ENCODE measurements at regions not wholly inside any gene's neighbourhood (a gene's known extent, or its start where the extent isn't known, plus 50 kb on each side); places are given as distances from the start of the nearest gene placed in this dataset.

- H3K4me1 ChIP-seq: no peaks in the 10 kb centered on the region
- TF ChIP-seq POLR2A (IDR thresholded peaks at IDR 0.05) (no peak), CTCF (IDR thresholded peaks at IDR 0.05 in 4 of 5, conservative IDR thresholded peaks at IDR 0.05 in 1 of 5) (no peak)
- H3K27ac ChIP-seq: no peak overlapping the region
- in situ Hi-C loops (cut with MboI; ENCODE audit: low sequenced_read_pairs in 4 of 4) (no loop called here), intact Hi-C loops (cut with DNase I; ENCODE audit: low total_unique reads) (no loop called here)
- no peaks in the 10 kb centered on the region for H3K9me3 ChIP-seq
- ATAC-seq (no peak), DNase-seq (no peak)
- peaks cover 0 to 3% (median 0%) of the 10 kb centered on the region in 3 donors for H3K27me3 ChIP-seq
- H3K4me3 ChIP-seq: no peak overlapping the region
- H3K36me3 ChIP-seq: no peaks in the 10 kb centered on the region
These were observed 463.9 kb downstream of the MN1 start for GRCh38 chr22:27337676-27338075.

- DNase-seq (no peak), ATAC-seq (no peak)
- Histone ChIP-seq H3K27ac (no peak overlapping the region), H3K4me1 (no peaks in the 10 kb centered on the region), H3K9me3 (no peaks in the 10 kb centered on the region), H3K4me3 (no peak overlapping the region), H3K36me3 (no peaks in the 10 kb centered on the region), H3K27me3 (peaks cover 0 to 3% (median 0%) of the 10 kb centered on the region in 3 donors)
- no peak for TF ChIP-seq POLR2A (IDR thresholded peaks at IDR 0.05)
- TF ChIP-seq CTCF (IDR thresholded peaks at IDR 0.05 in 4 of 5, conservative IDR thresholded peaks at IDR 0.05 in 1 of 5): no peak
- intact Hi-C loops (cut with DNase I; ENCODE audit: low total_unique reads) (no loop called here), in situ Hi-C loops (cut with MboI; ENCODE audit: low sequenced_read_pairs in 4 of 4) (no loop called here)
These were observed 461.5 kb downstream of the MN1 start for GRCh38 chr22:27340047-27340446.

- Histone ChIP-seq H3K27me3 (peaks cover 0 to 7% (median 5%) of the 10 kb centered on the region in 3 donors), H3K36me3 (no peaks in the 10 kb centered on the region), H3K4me3 (no peak overlapping the region), H3K9me3 (no peaks in the 10 kb centered on the region), H3K27ac (no peak overlapping the region), H3K4me1 (no peaks in the 10 kb centered on the region)
- in situ Hi-C loops (cut with MboI; ENCODE audit: low sequenced_read_pairs in 4 of 4) (no loop called here), intact Hi-C loops (cut with DNase I; ENCODE audit: low total_unique reads) (no loop called here)
- no peak for DNase-seq
- TF ChIP-seq POLR2A (IDR thresholded peaks at IDR 0.05) (no peak), CTCF (IDR thresholded peaks at IDR 0.05 in 4 of 5, conservative IDR thresholded peaks at IDR 0.05 in 1 of 5) (no peak)
- no peak for ATAC-seq
These were observed 457.0 kb downstream of the MN1 start for GRCh38 chr22:27344546-27344945.

GRCh38 chr22:27345691-27346090 lies 455.9 kb downstream of the MN1 start:
- peaks cover 0 to 7% (median 5%) of the 10 kb centered on the region in 3 donors for H3K27me3 ChIP-seq
- in situ Hi-C loops (cut with MboI; ENCODE audit: low sequenced_read_pairs in 4 of 4): no loop called here
- no peaks in the 10 kb centered on the region for H3K36me3 ChIP-seq
- intact Hi-C loops (cut with DNase I; ENCODE audit: low total_unique reads): no loop called here
- TF ChIP-seq CTCF (IDR thresholded peaks at IDR 0.05 in 4 of 5, conservative IDR thresholded peaks at IDR 0.05 in 1 of 5) (no peak), POLR2A (IDR thresholded peaks at IDR 0.05) (no peak)
- H3K4me3 ChIP-seq: no peak overlapping the region
- H3K4me1 ChIP-seq: no peaks in the 10 kb centered on the region
- no peak overlapping the region for H3K27ac ChIP-seq
- ATAC-seq (no peak), DNase-seq (no peak)
- no peaks in the 10 kb centered on the region for H3K9me3 ChIP-seq

GRCh38 chr22:27347951-27348350 lies 453.6 kb downstream of the MN1 start:
- no peaks in the 10 kb centered on the region for H3K4me1 ChIP-seq
- no peaks in the 10 kb centered on the region for H3K9me3 ChIP-seq
- no peak for DNase-seq
- no peak overlapping the region for H3K4me3 ChIP-seq
- H3K27me3 ChIP-seq: peaks cover 0 to 18% (median 9%) of the 10 kb centered on the region in 3 donors
- intact Hi-C loops (cut with DNase I; ENCODE audit: low total_unique reads) (no loop called here), in situ Hi-C loops (cut with MboI; ENCODE audit: low sequenced_read_pairs in 4 of 4) (no loop called here)
- ATAC-seq: no peak
- no peaks in the 10 kb centered on the region for H3K36me3 ChIP-seq
- H3K27ac ChIP-seq: no peak overlapping the region
- no peak for TF ChIP-seq POLR2A (IDR thresholded peaks at IDR 0.05)

Measured in gastrocnemius medialis (tissue), 4 donors.